ENCODE measurements at regions not wholly inside any gene's neighbourhood (a gene's known extent, or its start where the extent isn't known, plus 50 kb on each side); places are given as distances from the start of the nearest gene placed in this dataset.

GRCh38 chr9:85182383-85182782 is 512.9 kb downstream of the NTRK2 start:
- TF ChIP-seq CTCF (IDR thresholded peaks at IDR 0.05) (no peak), POLR2A (IDR thresholded peaks at IDR 0.05) (no peak)
